ENCODE measurements at regions not wholly inside any gene's neighbourhood (a gene's known extent, or its start where the extent isn't known, plus 50 kb on each side); places are given as distances from the start of the nearest gene placed in this dataset.

DNA sequence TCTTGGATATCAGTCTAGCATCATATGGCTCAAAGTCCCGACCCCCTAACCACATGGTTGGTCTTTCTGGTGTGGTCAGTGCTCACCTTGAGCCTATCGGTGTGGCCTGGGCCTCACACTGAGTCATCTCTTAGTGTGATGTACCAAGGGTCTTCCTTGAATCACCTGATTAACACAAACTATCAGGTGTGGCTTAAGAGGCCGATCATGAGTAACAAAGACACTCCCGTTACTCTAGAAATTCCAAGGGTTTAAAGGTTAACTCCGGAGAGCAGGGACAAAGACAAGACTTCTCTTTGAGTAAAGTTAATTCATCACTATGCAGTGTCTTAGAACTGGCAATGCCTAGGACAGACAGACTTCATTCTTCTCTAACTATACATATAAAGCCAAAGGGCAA, 52.3 kb upstream of the ARMC3 start:
- Histone ChIP-seq H3K4me1 (ENCODE audit: control insufficient read depth in 1 of 2, insufficient read depth in 2 of 2, low read length in 2 of 2) (no peaks in the 10 kb centered on the region), H3K4me3 (ENCODE audit: low read depth in 1 of 2, low read length in 2 of 2) (no peak overlapping the region), H3K36me3 (ENCODE audit: control insufficient read depth in 1 of 2, insufficient read depth in 2 of 2, low read length in 2 of 2) (no peaks in the 10 kb centered on the region), H3K27ac (ENCODE audit: low read depth, low read length) (no peak overlapping the region), H3K9ac (ENCODE audit: low read depth in 1 of 2, low read length in 2 of 2) (no peak overlapping the region), H3K9me3 (ENCODE audit: control insufficient read depth in 1 of 2, low read length in 2 of 2) (no peaks in the 10 kb centered on the region), H3K27me3 (ENCODE audit: control insufficient read depth in 1 of 2, insufficient read depth in 2 of 2, low read length in 2 of 2) (no peaks in the 10 kb centered on the region)

DNA sequence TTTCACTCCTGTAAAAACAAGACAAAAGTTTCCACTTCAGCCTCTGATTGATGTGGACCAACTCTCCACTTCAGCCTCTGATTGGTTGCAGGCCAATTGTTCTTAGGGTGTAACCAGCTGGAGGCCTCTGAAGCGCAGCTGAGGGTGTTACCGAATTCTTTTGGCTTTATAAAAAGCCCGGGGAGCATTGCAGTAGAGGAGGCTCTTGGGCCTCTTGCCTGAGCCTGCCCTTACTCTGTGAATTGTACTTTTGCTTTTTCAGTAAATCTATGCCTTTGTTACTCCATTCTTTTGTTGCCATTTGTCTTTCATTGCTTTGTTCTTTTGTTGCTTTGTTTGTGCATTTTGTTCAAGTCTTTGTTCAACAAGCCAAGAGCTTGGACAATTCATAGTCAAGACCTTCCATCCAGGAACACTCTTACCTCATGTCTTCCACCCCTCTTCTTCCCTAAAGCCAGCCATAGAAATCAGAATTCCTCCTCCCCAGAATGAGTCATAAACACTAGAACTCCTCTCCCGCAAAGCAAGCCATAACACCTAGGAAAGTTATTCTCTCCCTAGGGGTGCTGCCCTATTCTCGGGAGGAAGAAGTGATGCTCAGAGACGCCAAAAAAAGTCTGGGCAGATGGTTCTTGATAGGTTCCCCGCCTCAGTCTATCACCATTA, 53.5 kb upstream of the ARMC3 start:
- Histone ChIP-seq H3K4me3 (ENCODE audit: low read depth in 1 of 2, low read length in 2 of 2) (no peak overlapping the region), H3K27ac (ENCODE audit: low read depth, low read length) (no peak overlapping the region), H3K4me1 (ENCODE audit: control insufficient read depth in 1 of 2, insufficient read depth in 2 of 2, low read length in 2 of 2) (no peaks in the 10 kb centered on the region), H3K27me3 (ENCODE audit: control insufficient read depth in 1 of 2, insufficient read depth in 2 of 2, low read length in 2 of 2) (no peaks in the 10 kb centered on the region), H3K9ac (ENCODE audit: low read depth in 1 of 2, low read length in 2 of 2) (no peak overlapping the region), H3K36me3 (ENCODE audit: control insufficient read depth in 1 of 2, insufficient read depth in 2 of 2, low read length in 2 of 2) (no peaks in the 10 kb centered on the region), H3K9me3 (ENCODE audit: control insufficient read depth in 1 of 2, low read length in 2 of 2) (no peaks in the 10 kb centered on the region)

DNA sequence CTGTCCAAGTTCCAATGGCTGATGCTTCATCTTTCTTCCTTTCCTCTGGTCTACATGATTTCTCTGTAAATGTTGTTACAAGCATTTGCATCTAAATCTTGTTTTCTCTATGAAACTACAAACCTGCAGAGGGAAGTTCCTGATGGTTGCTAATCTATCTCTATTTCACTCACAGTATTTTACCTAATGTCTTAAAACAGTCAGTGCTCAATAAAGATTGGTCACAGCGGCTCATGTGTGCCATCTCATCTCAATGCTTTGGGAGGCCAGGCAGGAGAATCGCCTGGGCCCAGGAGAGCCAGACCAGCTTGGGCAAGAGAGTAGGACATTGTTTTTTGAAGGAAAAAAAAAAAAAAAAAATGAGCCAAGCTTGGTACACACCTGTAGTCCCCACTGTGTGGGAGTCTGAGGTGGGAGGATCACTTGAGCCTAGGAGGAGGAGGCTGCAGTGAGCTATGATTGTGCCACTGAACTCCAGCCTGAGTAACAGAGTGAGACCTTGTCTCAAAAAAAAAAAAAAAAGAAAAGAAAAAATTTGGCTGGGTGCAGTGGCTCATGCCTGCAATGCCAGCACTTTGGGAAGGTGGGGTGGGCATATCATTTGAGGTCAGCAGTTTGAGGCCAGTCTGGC, 71.3 kb upstream of the ARMC3 start:
- Histone ChIP-seq H3K9ac (ENCODE audit: low read depth in 1 of 2, low read length in 2 of 2) (no peak overlapping the region), H3K27ac (ENCODE audit: low read depth, low read length) (no peak overlapping the region), H3K9me3 (ENCODE audit: control insufficient read depth in 1 of 2, low read length in 2 of 2) (no peaks in the 10 kb centered on the region), H3K36me3 (ENCODE audit: control insufficient read depth in 1 of 2, insufficient read depth in 2 of 2, low read length in 2 of 2) (no peaks in the 10 kb centered on the region), H3K4me1 (ENCODE audit: control insufficient read depth in 1 of 2, insufficient read depth in 2 of 2, low read length in 2 of 2) (no peaks in the 10 kb centered on the region), H3K4me3 (ENCODE audit: low read depth in 1 of 2, low read length in 2 of 2) (no peak overlapping the region), H3K27me3 (ENCODE audit: control insufficient read depth in 1 of 2, insufficient read depth in 2 of 2, low read length in 2 of 2) (no peaks in the 10 kb centered on the region)

DNA sequence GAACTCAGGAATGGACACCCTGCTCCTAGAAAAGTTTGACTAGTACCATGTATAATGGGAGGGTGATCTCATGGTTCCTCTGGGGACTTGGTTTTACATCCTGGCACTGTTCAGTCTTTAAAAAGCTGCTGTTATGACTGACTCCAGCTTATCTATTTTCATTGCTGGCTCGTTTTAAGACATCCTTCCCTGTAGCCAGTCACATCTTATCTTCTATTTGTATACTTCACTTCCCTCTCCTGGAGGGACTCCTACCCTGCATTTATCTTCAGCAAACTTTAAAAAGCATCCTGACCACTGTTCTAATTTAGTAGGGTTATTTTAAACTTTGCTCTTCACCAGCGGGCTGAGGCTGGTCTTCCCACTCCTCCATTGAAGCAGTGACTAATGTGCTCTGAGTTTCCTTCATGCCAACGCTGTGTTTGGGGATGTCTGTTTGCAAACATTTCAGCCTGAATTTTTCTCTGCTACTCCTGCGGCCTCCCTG, 72.9 kb upstream of the ARMC3 start:
- no peak overlapping the region for H3K27ac ChIP-seq (ENCODE audit: low read depth, low read length)
- H3K27me3 ChIP-seq (ENCODE audit: control insufficient read depth in 1 of 2, insufficient read depth in 2 of 2, low read length in 2 of 2), result no peaks in the 10 kb centered on the region
- no peaks in the 10 kb centered on the region for H3K4me1 ChIP-seq (ENCODE audit: control insufficient read depth in 1 of 2, insufficient read depth in 2 of 2, low read length in 2 of 2)
- no peak overlapping the region for H3K4me3 ChIP-seq (ENCODE audit: low read depth in 1 of 2, low read length in 2 of 2)
- no peaks in the 10 kb centered on the region for H3K36me3 ChIP-seq (ENCODE audit: control insufficient read depth in 1 of 2, insufficient read depth in 2 of 2, low read length in 2 of 2)
- H3K9me3 ChIP-seq (ENCODE audit: control insufficient read depth in 1 of 2, low read length in 2 of 2), result no peaks in the 10 kb centered on the region
- no peak overlapping the region for H3K9ac ChIP-seq (ENCODE audit: low read depth in 1 of 2, low read length in 2 of 2)

DNA sequence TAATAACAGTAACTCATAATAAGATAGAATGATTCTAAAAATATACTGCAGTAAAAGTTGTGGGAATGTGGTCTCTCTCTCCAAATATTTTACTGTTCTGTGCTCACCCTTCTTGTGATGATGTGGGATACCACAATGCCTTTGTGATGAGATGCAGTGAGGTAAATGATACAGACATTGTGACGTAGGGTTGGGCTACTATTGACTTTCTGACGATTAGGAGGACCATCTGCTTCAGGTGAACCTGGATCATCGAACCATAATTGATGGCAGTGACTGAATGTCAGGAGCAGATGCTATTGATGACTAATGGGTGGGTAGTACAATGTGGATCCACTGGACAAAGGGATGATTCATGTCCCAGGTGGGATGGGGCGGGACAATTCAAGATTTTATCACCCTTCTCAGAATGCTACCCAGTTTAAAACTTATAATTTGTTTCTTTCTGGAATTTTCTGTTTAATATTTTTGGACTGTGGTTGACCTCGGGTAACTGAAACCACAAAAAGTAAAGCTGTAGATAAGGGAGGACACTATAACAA, 73.9 kb upstream of the ARMC3 start:
- no peaks in the 10 kb centered on the region for H3K9me3 ChIP-seq (ENCODE audit: control insufficient read depth in 1 of 2, low read length in 2 of 2)
- H3K27ac ChIP-seq (ENCODE audit: low read depth, low read length), result no peak overlapping the region
- no peak overlapping the region for H3K4me3 ChIP-seq (ENCODE audit: low read depth in 1 of 2, low read length in 2 of 2)
- H3K4me1 ChIP-seq (ENCODE audit: control insufficient read depth in 1 of 2, insufficient read depth in 2 of 2, low read length in 2 of 2), result peaks cover 0 to 7% of the 10 kb centered on the region in 2 donors
- no peaks in the 10 kb centered on the region for H3K27me3 ChIP-seq (ENCODE audit: control insufficient read depth in 1 of 2, insufficient read depth in 2 of 2, low read length in 2 of 2)
- no peaks in the 10 kb centered on the region for H3K36me3 ChIP-seq (ENCODE audit: control insufficient read depth in 1 of 2, insufficient read depth in 2 of 2, low read length in 2 of 2)
- H3K9ac ChIP-seq (ENCODE audit: low read depth in 1 of 2, low read length in 2 of 2), result no peak overlapping the region

DNA sequence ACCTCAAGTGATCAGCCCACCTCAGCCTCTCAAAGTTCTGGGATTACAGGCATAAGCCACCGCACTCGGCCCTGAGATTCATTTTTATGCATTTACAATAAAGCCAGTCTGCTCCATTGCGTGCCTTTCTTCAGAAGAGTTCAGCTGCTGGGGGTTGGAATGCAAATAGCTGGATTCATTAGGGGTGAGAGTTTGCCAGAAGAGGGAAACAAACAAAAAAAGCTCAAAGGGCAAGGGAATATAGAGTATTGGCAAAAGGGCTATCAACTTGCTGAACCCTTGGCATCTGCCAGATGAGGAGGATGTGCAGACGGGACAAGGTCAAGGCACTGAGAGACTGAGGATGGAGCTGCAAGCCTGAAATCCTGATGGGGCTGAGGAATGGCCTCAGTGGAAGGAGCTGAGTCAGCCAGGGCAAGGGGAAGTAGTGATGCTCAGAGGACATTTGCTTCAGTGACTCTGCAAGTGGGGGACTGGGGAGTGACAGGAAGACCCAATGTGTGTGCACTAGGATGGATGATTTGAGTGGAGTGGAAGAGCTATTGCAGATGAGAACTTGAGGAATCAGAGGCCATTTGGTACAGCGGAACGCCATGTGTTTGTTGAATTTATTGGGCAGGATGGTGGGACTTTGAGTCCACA, 75.0 kb upstream of the ARMC3 start:
- H3K4me1 ChIP-seq (ENCODE audit: control insufficient read depth in 1 of 2, insufficient read depth in 2 of 2, low read length in 2 of 2), result peaks cover 0 to 7% of the 10 kb centered on the region in 2 donors
- H3K9me3 ChIP-seq (ENCODE audit: control insufficient read depth in 1 of 2, low read length in 2 of 2), result no peaks in the 10 kb centered on the region
- H3K9ac ChIP-seq (ENCODE audit: low read depth in 1 of 2, low read length in 2 of 2), result no peak overlapping the region
- H3K27me3 ChIP-seq (ENCODE audit: control insufficient read depth in 1 of 2, insufficient read depth in 2 of 2, low read length in 2 of 2), result no peaks in the 10 kb centered on the region
- H3K36me3 ChIP-seq (ENCODE audit: control insufficient read depth in 1 of 2, insufficient read depth in 2 of 2, low read length in 2 of 2), result no peaks in the 10 kb centered on the region
- no peak overlapping the region for H3K4me3 ChIP-seq (ENCODE audit: low read depth in 1 of 2, low read length in 2 of 2)
- H3K27ac ChIP-seq (ENCODE audit: low read depth, low read length), result no peak overlapping the region

DNA sequence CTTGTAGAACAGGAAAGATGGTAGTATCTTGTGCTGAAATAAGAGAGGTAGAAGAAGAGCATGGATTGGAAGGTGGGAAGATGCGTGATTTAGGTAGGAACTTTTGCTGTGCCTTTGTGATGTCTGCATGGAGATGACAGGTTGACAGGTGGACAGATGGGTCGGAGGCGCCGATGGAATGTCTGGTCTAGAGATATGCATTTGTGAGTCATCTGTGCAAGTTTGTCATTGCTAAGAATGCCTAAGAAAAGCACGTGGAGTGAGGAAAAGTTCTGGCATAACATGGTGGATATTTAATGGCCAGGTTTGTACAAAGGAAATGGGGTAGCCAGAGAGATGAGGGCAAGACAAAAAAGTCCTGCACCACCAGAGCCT, 76.0 kb upstream of the ARMC3 start:
- H3K9ac ChIP-seq (ENCODE audit: low read depth in 1 of 2, low read length in 2 of 2), result no peak overlapping the region
- peaks cover 0 to 7% of the 10 kb centered on the region in 2 donors for H3K4me1 ChIP-seq (ENCODE audit: control insufficient read depth in 1 of 2, insufficient read depth in 2 of 2, low read length in 2 of 2)
- no peak overlapping the region for H3K4me3 ChIP-seq (ENCODE audit: low read depth in 1 of 2, low read length in 2 of 2)
- no peaks in the 10 kb centered on the region for H3K36me3 ChIP-seq (ENCODE audit: control insufficient read depth in 1 of 2, insufficient read depth in 2 of 2, low read length in 2 of 2)
- H3K27me3 ChIP-seq (ENCODE audit: control insufficient read depth in 1 of 2, insufficient read depth in 2 of 2, low read length in 2 of 2), result no peaks in the 10 kb centered on the region
- H3K27ac ChIP-seq (ENCODE audit: low read depth, low read length), result no peak overlapping the region
- H3K9me3 ChIP-seq (ENCODE audit: control insufficient read depth in 1 of 2, low read length in 2 of 2), result no peaks in the 10 kb centered on the region

DNA sequence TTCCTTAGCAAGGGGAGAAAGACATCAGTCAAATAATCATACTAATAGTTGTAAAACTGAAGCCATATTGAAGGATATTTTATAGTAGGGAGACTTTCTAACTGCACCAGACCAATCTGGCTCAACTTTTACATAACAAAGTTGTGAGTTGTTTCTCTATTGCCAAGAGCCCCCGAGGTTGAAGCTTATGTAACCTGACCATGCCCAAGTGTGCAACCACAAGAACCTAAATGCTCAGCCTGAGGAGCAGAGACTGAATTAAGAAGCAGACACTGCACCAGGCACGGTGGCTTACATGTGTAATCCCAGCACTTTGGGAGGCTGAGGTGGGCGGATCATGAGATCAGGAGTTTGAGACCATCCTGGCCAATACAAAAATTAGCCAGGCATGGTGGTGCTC, 77.3 kb upstream of the ARMC3 start:
- Histone ChIP-seq H3K9ac (ENCODE audit: low read depth in 1 of 2, low read length in 2 of 2) (no peak overlapping the region), H3K4me1 (ENCODE audit: control insufficient read depth in 1 of 2, insufficient read depth in 2 of 2, low read length in 2 of 2) (peaks cover 0 to 7% of the 10 kb centered on the region in 2 donors)

DNA sequence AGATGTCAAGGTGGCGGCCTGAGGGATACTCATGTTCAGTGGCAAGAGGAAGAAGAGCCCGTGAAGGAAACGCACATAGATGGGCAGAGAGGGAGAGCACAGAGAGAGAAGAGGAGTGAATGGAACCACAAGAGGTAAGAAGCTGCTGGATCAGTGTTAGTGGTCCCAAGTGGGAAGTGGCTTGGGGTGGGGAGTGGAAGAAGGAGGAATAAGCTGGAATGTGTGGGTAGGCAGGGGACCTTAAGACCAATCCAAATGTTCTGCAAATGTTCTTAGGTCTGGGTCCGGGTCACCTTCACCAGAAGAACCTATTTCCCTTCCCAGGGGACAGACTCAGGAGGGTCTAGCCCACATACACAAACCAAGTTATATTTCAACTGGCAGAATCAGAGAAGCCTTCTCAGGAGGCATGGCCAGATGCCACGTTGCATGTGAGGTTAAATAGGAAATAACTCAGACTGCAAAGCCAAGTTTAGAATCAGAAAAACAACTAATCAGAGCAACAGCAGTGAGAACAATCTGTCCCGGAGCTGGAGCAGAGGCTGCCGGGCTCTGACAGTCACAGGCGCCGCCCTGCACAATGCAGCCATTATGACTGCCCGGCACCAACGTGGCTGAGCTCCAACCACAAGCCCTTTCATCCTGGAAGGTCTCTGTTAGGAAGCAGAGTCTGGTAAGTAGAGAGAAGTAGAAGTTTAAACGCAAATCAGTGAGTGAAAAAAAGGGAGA, 78.6 kb upstream of the ARMC3 start:
- Histone ChIP-seq H3K9me3 (ENCODE audit: control insufficient read depth in 1 of 2, low read length in 2 of 2) (no peaks in the 10 kb centered on the region), H3K27ac (ENCODE audit: low read depth, low read length) (peak overlapping the region; percentile 33), H3K9ac (ENCODE audit: low read depth in 1 of 2, low read length in 2 of 2) (no peak overlapping the region), H3K4me3 (ENCODE audit: low read depth in 1 of 2, low read length in 2 of 2) (no peak overlapping the region), H3K36me3 (ENCODE audit: control insufficient read depth in 1 of 2, insufficient read depth in 2 of 2, low read length in 2 of 2) (no peaks in the 10 kb centered on the region), H3K27me3 (ENCODE audit: control insufficient read depth in 1 of 2, insufficient read depth in 2 of 2, low read length in 2 of 2) (no peaks in the 10 kb centered on the region), H3K4me1 (ENCODE audit: control insufficient read depth in 1 of 2, insufficient read depth in 2 of 2, low read length in 2 of 2) (peaks cover 0 to 7% of the 10 kb centered on the region in 2 donors)

More for the DNA sequence above, 77.3 kb upstream of the ARMC3 start:
- Histone ChIP-seq H3K36me3 (ENCODE audit: control insufficient read depth in 1 of 2, insufficient read depth in 2 of 2, low read length in 2 of 2) (no peaks in the 10 kb centered on the region), H3K27me3 (ENCODE audit: control insufficient read depth in 1 of 2, insufficient read depth in 2 of 2, low read length in 2 of 2) (no peaks in the 10 kb centered on the region), H3K4me3 (ENCODE audit: low read depth in 1 of 2, low read length in 2 of 2) (no peak overlapping the region), H3K27ac (ENCODE audit: low read depth, low read length) (no peak overlapping the region), H3K9me3 (ENCODE audit: control insufficient read depth in 1 of 2, low read length in 2 of 2) (no peaks in the 10 kb centered on the region)

DNA sequence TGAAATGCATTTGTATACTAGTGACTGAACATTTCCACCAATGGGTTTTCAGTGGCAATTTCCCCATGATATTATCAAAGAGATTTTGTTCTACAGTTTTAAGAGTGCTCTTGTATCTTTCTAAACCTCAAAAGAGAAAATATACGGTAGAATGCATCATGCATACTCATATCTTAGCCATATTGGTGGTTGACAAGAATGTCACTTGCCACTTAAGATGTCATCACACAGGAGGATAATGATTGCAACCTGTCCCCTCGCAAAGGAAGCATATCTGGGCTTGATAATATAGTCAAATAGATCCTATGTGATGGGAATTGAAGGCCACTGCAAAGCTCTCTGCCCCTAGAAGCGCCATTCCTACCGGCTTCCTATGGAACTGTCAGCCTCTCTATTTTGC, 79.3 kb upstream of the ARMC3 start:
- no peaks in the 10 kb centered on the region for H3K27me3 ChIP-seq (ENCODE audit: control insufficient read depth in 1 of 2, insufficient read depth in 2 of 2, low read length in 2 of 2)
- H3K4me3 ChIP-seq (ENCODE audit: low read depth in 1 of 2, low read length in 2 of 2), result no peak overlapping the region
- peaks cover 0 to 7% of the 10 kb centered on the region in 2 donors for H3K4me1 ChIP-seq (ENCODE audit: control insufficient read depth in 1 of 2, insufficient read depth in 2 of 2, low read length in 2 of 2)
- no peak overlapping the region for H3K9ac ChIP-seq (ENCODE audit: low read depth in 1 of 2, low read length in 2 of 2)
- no peaks in the 10 kb centered on the region for H3K9me3 ChIP-seq (ENCODE audit: control insufficient read depth in 1 of 2, low read length in 2 of 2)
- no peak overlapping the region for H3K27ac ChIP-seq (ENCODE audit: low read depth, low read length)
- H3K36me3 ChIP-seq (ENCODE audit: control insufficient read depth in 1 of 2, insufficient read depth in 2 of 2, low read length in 2 of 2), result no peaks in the 10 kb centered on the region

All from duodenal mucosa (tissue), 2 donors.